Keratinocyte (primary cell): ENCODE measurements at regions not wholly inside any gene's neighbourhood (a gene's known extent, or its start where the extent isn't known, plus 50 kb on each side); places are given as distances from the start of the nearest gene placed in this dataset.

Experiments
- DNase-seq: peaks from one replicate; pipeline ENCODE4 v3.0.0-alpha.2; 2011; ENCODE audit warnings: low read depth, missing footprints, low spot score
- FAIRE-seq: peaks from 2 replicates; lab custom pipeline; 2011; peaks lifted over from hg19 to GRCh38; lab: Jason Lieb, UNC
- H2AFZ ChIP-seq: 2 replicates; pipeline ENCODE4 v1.6.0; 2012; ENCODE audit warnings: low read length, control low read depth, inconsistent platforms; ENCODE audit not compliant: control insufficient read depth
- H3K27ac ChIP-seq: 2 replicates; pipeline ENCODE4 v1.5.1; 2011; ENCODE audit warnings: low read length; ENCODE audit not compliant: control insufficient read depth, insufficient read depth
- H3K27me3 ChIP-seq: 3 replicates; pipeline ENCODE4 v1.6.0; 2011; ENCODE audit warnings: low read length; ENCODE audit not compliant: control insufficient read depth, insufficient read depth; ENCODE audit errors: extremely low read depth
- H3K36me3 ChIP-seq, 2 experiments: 2 replicates in 1 of 2; 3 replicates in 1 of 2; pipeline ENCODE4 v1.5.1; 2011; ENCODE audit warnings: low read length in 2 of 2, mild to moderate bottlenecking in 1 of 2; ENCODE audit not compliant: control insufficient read depth in 2 of 2, insufficient read depth in 2 of 2; ENCODE audit errors: extremely low read depth in 1 of 2
- H3K4me1 ChIP-seq: 3 replicates; pipeline ENCODE4 v1.5.1; 2011; ENCODE audit warnings: low read length; ENCODE audit not compliant: control insufficient read depth, insufficient read depth; ENCODE audit errors: extremely low read depth
- H3K4me2 ChIP-seq: 3 replicates; pipeline ENCODE4 v1.6.0; 2011; ENCODE audit warnings: low read depth, low read length; ENCODE audit not compliant: control insufficient read depth, insufficient read depth; ENCODE audit errors: extremely low read depth
- H3K4me3 ChIP-seq, 3 experiments: fragments of 200-600 bp in 1 of 3; sonication (generic) in 1 of 3; 2 replicates in 2 of 3; 3 replicates in 1 of 3; pipeline ENCODE4 v1.5.1; 2011 to 2016; ENCODE audit warnings: low read length in 3 of 3, mild to moderate bottlenecking in 3 of 3, control low read depth in 2 of 3, inconsistent platforms in 1 of 3, low read depth in 1 of 3, mixed read lengths in 1 of 3, mixed run types in 1 of 3, moderate library complexity in 1 of 3; ENCODE audit not compliant: control insufficient read depth in 2 of 3, insufficient read depth in 2 of 3; ENCODE audit errors: extremely low read depth in 1 of 3
- H3K79me2 ChIP-seq: 2 replicates; pipeline ENCODE4 v1.6.0; 2012; ENCODE audit warnings: low read length; ENCODE audit not compliant: control insufficient read depth, insufficient read depth
- H3K9ac ChIP-seq: 3 replicates; pipeline ENCODE4 v1.6.0; 2011; ENCODE audit warnings: low read length; ENCODE audit not compliant: control insufficient read depth, insufficient read depth; ENCODE audit errors: extremely low read depth
- H3K9me1 ChIP-seq: 3 replicates; pipeline ENCODE4 v1.6.0; 2011; ENCODE audit warnings: low read length; ENCODE audit not compliant: control insufficient read depth, insufficient read depth; ENCODE audit errors: extremely low read depth
- H3K9me3 ChIP-seq: 2 replicates; pipeline ENCODE4 v1.5.1; 2012; ENCODE audit warnings: low read depth, low read length; ENCODE audit not compliant: control insufficient read depth
- H4K20me1 ChIP-seq: 3 replicates; pipeline ENCODE4 v1.6.0; 2011; ENCODE audit warnings: low read length; ENCODE audit not compliant: control insufficient read depth, insufficient read depth; ENCODE audit errors: extremely low read depth
- EZH2 ChIP-seq: IDR thresholded peaks from one replicate; pipeline ENCODE4 v1.6.1; 2012; ENCODE audit warnings: inconsistent platforms, mild to moderate bottlenecking, low read length, moderate library complexity
- dilution Hi-C: fragments of 300-500 bp; cut with MboI; formaldehyde crosslinking; loops from one replicate; pipeline ENCODE4 v1.7.0; 2020; ENCODE audit warnings: low sequenced_read_pairs; ENCODE audit not compliant: extremely low pct_ligation_motif_present
- TF ChIP-seq, protein P1 (sequence below), 3 experiments: IDR thresholded peaks in 1 of 3; conservative IDR thresholded peaks in 1 of 3; optimal IDR thresholded peaks in 1 of 3; 2 replicates in 2 of 3; 3 replicates in 1 of 3; pipeline versions ENCODE3 to v1.5.1; 2011; ENCODE audit warnings: low read length in 3 of 3, mild to moderate bottlenecking in 3 of 3, moderate library complexity in 2 of 3, control low read depth in 1 of 3, inconsistent platforms in 1 of 3; ENCODE audit not compliant: insufficient read depth in 2 of 3; ENCODE audit errors: extremely low read depth in 1 of 3

DNA sequence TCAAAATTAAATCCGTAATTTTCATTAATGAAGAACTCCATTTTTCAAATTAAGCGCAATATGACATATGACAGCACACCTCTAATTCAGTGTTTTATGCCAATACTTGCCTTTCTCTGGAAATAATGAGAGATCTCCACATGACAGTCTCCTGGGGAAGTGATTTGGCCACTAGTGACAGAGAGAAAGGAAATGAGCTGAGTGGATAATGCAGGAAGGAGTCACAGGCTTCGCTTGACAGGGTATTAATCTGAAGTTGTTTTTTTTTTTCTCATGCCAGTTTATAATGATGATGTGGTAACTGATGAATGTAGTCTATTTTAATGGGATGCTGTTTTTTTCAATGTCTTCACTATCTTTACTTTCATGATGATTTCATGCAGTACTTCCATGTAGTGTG, 1079.4 kb upstream of the GYPC start:
- Histone ChIP-seq H3K9me1 (no peaks in the 10 kb centered on the region), H3K27ac (no peak overlapping the region), H4K20me1 (no peaks in the 10 kb centered on the region), H3K4me3 (no peak overlapping the region), H3K79me2 (no peaks in the 10 kb centered on the region), H3K27me3 (no peaks in the 10 kb centered on the region), H3K4me1 (no peaks in the 10 kb centered on the region), H2AFZ (no peak overlapping the region), H3K9ac (no peak overlapping the region), H3K36me3 (no peaks in the 10 kb centered on the region), H3K9me3 (no peaks in the 10 kb centered on the region), H3K4me2 (no peak overlapping the region)
- dilution Hi-C loops = no loop called here
- DNase-seq = no peak
- no peak for FAIRE-seq
- TF ChIP-seq, protein P1, sequence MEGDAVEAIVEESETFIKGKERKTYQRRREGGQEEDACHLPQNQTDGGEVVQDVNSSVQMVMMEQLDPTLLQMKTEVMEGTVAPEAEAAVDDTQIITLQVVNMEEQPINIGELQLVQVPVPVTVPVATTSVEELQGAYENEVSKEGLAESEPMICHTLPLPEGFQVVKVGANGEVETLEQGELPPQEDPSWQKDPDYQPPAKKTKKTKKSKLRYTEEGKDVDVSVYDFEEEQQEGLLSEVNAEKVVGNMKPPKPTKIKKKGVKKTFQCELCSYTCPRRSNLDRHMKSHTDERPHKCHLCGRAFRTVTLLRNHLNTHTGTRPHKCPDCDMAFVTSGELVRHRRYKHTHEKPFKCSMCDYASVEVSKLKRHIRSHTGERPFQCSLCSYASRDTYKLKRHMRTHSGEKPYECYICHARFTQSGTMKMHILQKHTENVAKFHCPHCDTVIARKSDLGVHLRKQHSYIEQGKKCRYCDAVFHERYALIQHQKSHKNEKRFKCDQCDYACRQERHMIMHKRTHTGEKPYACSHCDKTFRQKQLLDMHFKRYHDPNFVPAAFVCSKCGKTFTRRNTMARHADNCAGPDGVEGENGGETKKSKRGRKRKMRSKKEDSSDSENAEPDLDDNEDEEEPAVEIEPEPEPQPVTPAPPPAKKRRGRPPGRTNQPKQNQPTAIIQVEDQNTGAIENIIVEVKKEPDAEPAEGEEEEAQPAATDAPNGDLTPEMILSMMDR (optimal IDR thresholded peaks at IDR 0.05 in 1 of 3, IDR thresholded peaks at IDR 0.05 in 1 of 3, conservative IDR thresholded peaks at IDR 0.05 in 1 of 3; ENCODE audit: extremely low read depth in 1 of 3, insufficient read depth in 2 of 3, low read length in 3 of 3) = no peak
- no peak for TF ChIP-seq EZH2

DNA sequence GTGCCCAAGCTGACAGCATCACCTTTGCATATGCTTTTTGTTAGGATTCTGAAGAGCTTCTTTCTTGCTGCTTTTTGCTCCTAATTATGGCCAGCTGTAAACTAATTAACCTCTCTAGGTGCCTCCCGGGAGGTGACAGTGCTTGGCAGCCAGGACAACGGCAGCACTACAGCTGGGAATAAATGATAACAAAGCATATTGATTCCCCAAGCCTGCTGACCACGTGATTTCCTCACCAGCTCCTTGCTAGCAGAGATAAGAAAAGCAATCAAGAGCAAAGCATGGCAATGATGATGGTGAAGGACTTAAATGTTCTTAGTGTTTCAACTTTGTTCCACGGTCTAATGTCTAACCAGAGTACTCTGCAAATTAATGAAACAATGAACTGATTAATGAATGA, 1074.4 kb upstream of the GYPC start:
- Histone ChIP-seq H3K27me3 (no peaks in the 10 kb centered on the region), H3K9me3 (no peaks in the 10 kb centered on the region), H3K4me2 (no peak overlapping the region), H3K27ac (no peak overlapping the region), H3K36me3 (no peaks in the 10 kb centered on the region), H3K9me1 (no peaks in the 10 kb centered on the region), H3K4me1 (no peaks in the 10 kb centered on the region), H4K20me1 (no peaks in the 10 kb centered on the region), H3K9ac (no peak overlapping the region), H3K4me3 (no peak overlapping the region), H2AFZ (no peak overlapping the region), H3K79me2 (no peaks in the 10 kb centered on the region)
- dilution Hi-C loops = no loop called here
- no peak for DNase-seq
- TF ChIP-seq, protein P1 (optimal IDR thresholded peaks at IDR 0.05 in 1 of 3, IDR thresholded peaks at IDR 0.05 in 1 of 3, conservative IDR thresholded peaks at IDR 0.05 in 1 of 3; ENCODE audit: extremely low read depth in 1 of 3, insufficient read depth in 2 of 3, low read length in 3 of 3) = no peak
- TF ChIP-seq EZH2 = no peak
- no peak for FAIRE-seq
